GM12892 (cell line): ENCODE measurements at regions not wholly inside any gene's neighbourhood (a gene's known extent, or its start where the extent isn't known, plus 50 kb on each side); places are given as distances from the start of the nearest gene placed in this dataset.

ENCODE experiments used
- POLR2A ChIP-seq: IDR thresholded peaks from 2 replicates; pipeline ENCODE4 v1.6.1; 2011; ENCODE audit warnings: low read depth, low read length, control low read depth
- POLR2AphosphoS5 ChIP-seq: IDR thresholded peaks from 2 replicates; pipeline ENCODE4 v1.6.1; 2011; ENCODE audit warnings: low read depth, low read length, control low read depth
- TAF1 ChIP-seq: IDR thresholded peaks from 2 replicates; pipeline ENCODE4 v1.6.1; 2011; ENCODE audit warnings: low read depth, mild to moderate bottlenecking, control low read depth, low read length, borderline replicate concordance

GRCh38 chr11:22559416-22559815 lies 66.2 kb downstream of the FANCF start:
- TF ChIP-seq POLR2A = no peak
- TF ChIP-seq POLR2AphosphoS5 = no peak
- no peak for TF ChIP-seq TAF1
